ENCODE measurements at regions not wholly inside any gene's neighbourhood (a gene's known extent, or its start where the extent isn't known, plus 50 kb on each side); places are given as distances from the start of the nearest gene placed in this dataset.

GRCh38 chr5:38119836-38120235, 138.5 kb upstream of the EGFLAM start:
- Histone ChIP-seq H3K4me1 (ENCODE audit: insufficient read depth, low read length) (no peaks in the 10 kb centered on the region), H3K27ac (ENCODE audit: low read depth, low read length) (no peak overlapping the region), H3K4me3 (ENCODE audit: low read length) (no peak overlapping the region), H3K36me3 (ENCODE audit: insufficient read depth, low read length) (no peaks in the 10 kb centered on the region), H3K9me3 (ENCODE audit: low read length) (no peaks in the 10 kb centered on the region), H3K27me3 (ENCODE audit: insufficient read depth, low read length, poor library complexity, severe bottlenecking) (no peaks in the 10 kb centered on the region)
- peaks cover 0 to 5% (median 0%) of the 10 kb centered on the region in 5 donors for H3K9me3 Mint-ChIP-seq
- no peaks in the 10 kb centered on the region for H3K27me3 Mint-ChIP-seq
- CTCF ChIA-PET, result no interaction called here
- no peaks in the 10 kb centered on the region for H3K36me3 Mint-ChIP-seq
- DNase-seq, result no peak
- no peaks in the 10 kb centered on the region for H3K4me1 Mint-ChIP-seq
- POLR2A ChIA-PET, result no interaction called here
- no peak overlapping the region for H3K4me3 Mint-ChIP-seq
- H3K27ac Mint-ChIP-seq, result no peak overlapping the region

GRCh38 chr5:38117784-38118479, 140.4 kb upstream of the EGFLAM start:
- DNase-seq, result no peak
- Histone ChIP-seq H3K27me3 (ENCODE audit: insufficient read depth, low read length, poor library complexity, severe bottlenecking) (no peaks in the 10 kb centered on the region), H3K4me3 (ENCODE audit: low read length) (no peak overlapping the region), H3K9me3 (ENCODE audit: low read length) (no peaks in the 10 kb centered on the region), H3K4me1 (ENCODE audit: insufficient read depth, low read length) (no peaks in the 10 kb centered on the region), H3K36me3 (ENCODE audit: insufficient read depth, low read length) (no peaks in the 10 kb centered on the region), H3K27ac (ENCODE audit: low read depth, low read length) (no peak overlapping the region)
- no peaks in the 10 kb centered on the region for H3K27me3 Mint-ChIP-seq
- CTCF ChIA-PET, result no interaction called here
- H3K9me3 Mint-ChIP-seq, result peaks cover 0 to 3% (median 0%) of the 10 kb centered on the region in 5 donors
- no peak overlapping the region for H3K27ac Mint-ChIP-seq
- POLR2A ChIA-PET, result no interaction called here
- no peaks in the 10 kb centered on the region for H3K36me3 Mint-ChIP-seq
- H3K4me3 Mint-ChIP-seq, result no peak overlapping the region
- no peaks in the 10 kb centered on the region for H3K4me1 Mint-ChIP-seq

- Mint-ChIP-seq H3K9me3 (peaks cover 0 to 3% (median 2%) of the 10 kb centered on the region in 5 donors), H3K4me1 (no peaks in the 10 kb centered on the region), H3K4me3 (no peak overlapping the region), H3K27me3 (no peaks in the 10 kb centered on the region), H3K36me3 (no peaks in the 10 kb centered on the region), H3K27ac (no peak overlapping the region)
- H3K36me3 ChIP-seq (ENCODE audit: insufficient read depth, low read length), result no peaks in the 10 kb centered on the region
- no peak for DNase-seq
- POLR2A ChIA-PET, result no interaction called here
- no peaks in the 10 kb centered on the region for H3K9me3 ChIP-seq (ENCODE audit: low read length)
- no peak overlapping the region for H3K27ac ChIP-seq (ENCODE audit: low read depth, low read length)
- no peak overlapping the region for H3K4me3 ChIP-seq (ENCODE audit: low read length)
- no peaks in the 10 kb centered on the region for H3K4me1 ChIP-seq (ENCODE audit: insufficient read depth, low read length)
- no peaks in the 10 kb centered on the region for H3K27me3 ChIP-seq (ENCODE audit: insufficient read depth, low read length, poor library complexity, severe bottlenecking)
- CTCF ChIA-PET, result no interaction called here
These were observed 143.0 kb upstream of the EGFLAM start for GRCh38 chr5:38115318-38115827.

- CTCF ChIA-PET, result no interaction called here
These were observed 144.5 kb upstream of the EGFLAM start for GRCh38 chr5:38113880-38114279.

GRCh38 chr5:38113456-38113855, 144.9 kb upstream of the EGFLAM start:
- H3K9me3 Mint-ChIP-seq, result peaks cover 0 to 2% (median 0%) of the 10 kb centered on the region in 5 donors
- H3K36me3 Mint-ChIP-seq, result no peaks in the 10 kb centered on the region
- no peaks in the 10 kb centered on the region for H3K9me3 ChIP-seq (ENCODE audit: low read length)
- H3K27me3 Mint-ChIP-seq, result no peaks in the 10 kb centered on the region
- ChIA-PET POLR2A (no interaction called here), CTCF (no interaction called here)
- no peak overlapping the region for H3K27ac Mint-ChIP-seq
- no peak overlapping the region for H3K27ac ChIP-seq (ENCODE audit: low read depth, low read length)
- no peaks in the 10 kb centered on the region for H3K36me3 ChIP-seq (ENCODE audit: insufficient read depth, low read length)
- no peaks in the 10 kb centered on the region for H3K4me1 ChIP-seq (ENCODE audit: insufficient read depth, low read length)
- no peak overlapping the region for H3K4me3 Mint-ChIP-seq
- no peaks in the 10 kb centered on the region for H3K4me1 Mint-ChIP-seq
- DNase-seq, result no peak
- H3K27me3 ChIP-seq (ENCODE audit: insufficient read depth, low read length, poor library complexity, severe bottlenecking), result no peaks in the 10 kb centered on the region
- H3K4me3 ChIP-seq (ENCODE audit: low read length), result no peak overlapping the region

More at GRCh38 chr5:38113880-38114279, 144.5 kb upstream of the EGFLAM start:
- no peaks in the 10 kb centered on the region for H3K27me3 ChIP-seq (ENCODE audit: insufficient read depth, low read length, poor library complexity, severe bottlenecking)
- no peaks in the 10 kb centered on the region for H3K4me1 ChIP-seq (ENCODE audit: insufficient read depth, low read length)
- DNase-seq, result no peak
- no peak overlapping the region for H3K27ac ChIP-seq (ENCODE audit: low read depth, low read length)
- no peaks in the 10 kb centered on the region for H3K4me1 Mint-ChIP-seq
- H3K9me3 Mint-ChIP-seq, result peaks cover 0 to 2% (median 0%) of the 10 kb centered on the region in 5 donors
- no peak overlapping the region for H3K4me3 Mint-ChIP-seq
- no peaks in the 10 kb centered on the region for H3K27me3 Mint-ChIP-seq
- no peak overlapping the region for H3K27ac Mint-ChIP-seq
- H3K4me3 ChIP-seq (ENCODE audit: low read length), result no peak overlapping the region
- no peaks in the 10 kb centered on the region for H3K36me3 ChIP-seq (ENCODE audit: insufficient read depth, low read length)
- POLR2A ChIA-PET, result no interaction called here
- H3K9me3 ChIP-seq (ENCODE audit: low read length), result no peaks in the 10 kb centered on the region
- no peaks in the 10 kb centered on the region for H3K36me3 Mint-ChIP-seq

- ChIA-PET CTCF (no interaction called here), POLR2A (no interaction called here)
- Mint-ChIP-seq H3K36me3 (no peaks in the 10 kb centered on the region), H3K9me3 (peaks cover 0 to 3% (median 2%) of the 10 kb centered on the region in 5 donors), H3K4me3 (no peak overlapping the region), H3K27ac (no peak overlapping the region), H3K27me3 (no peaks in the 10 kb centered on the region), H3K4me1 (no peaks in the 10 kb centered on the region)
- no peak for DNase-seq
- Histone ChIP-seq H3K4me3 (ENCODE audit: low read length) (no peak overlapping the region), H3K27me3 (ENCODE audit: insufficient read depth, low read length, poor library complexity, severe bottlenecking) (no peaks in the 10 kb centered on the region), H3K27ac (ENCODE audit: low read depth, low read length) (no peak overlapping the region), H3K4me1 (ENCODE audit: insufficient read depth, low read length) (no peaks in the 10 kb centered on the region), H3K36me3 (ENCODE audit: insufficient read depth, low read length) (no peaks in the 10 kb centered on the region), H3K9me3 (ENCODE audit: low read length) (no peaks in the 10 kb centered on the region)
These were observed 145.4 kb upstream of the EGFLAM start for GRCh38 chr5:38112938-38113337.

- H3K4me3 ChIP-seq (ENCODE audit: low read length), result no peak overlapping the region
- ChIA-PET POLR2A (no interaction called here), CTCF (no interaction called here)
- Mint-ChIP-seq H3K4me3 (no peak overlapping the region), H3K27ac (no peak overlapping the region), H3K4me1 (no peaks in the 10 kb centered on the region), H3K36me3 (no peaks in the 10 kb centered on the region), H3K27me3 (no peaks in the 10 kb centered on the region), H3K9me3 (peaks cover 0 to 3% (median 2%) of the 10 kb centered on the region in 5 donors)
- no peaks in the 10 kb centered on the region for H3K36me3 ChIP-seq (ENCODE audit: insufficient read depth, low read length)
- DNase-seq, result no peak
- no peak overlapping the region for H3K27ac ChIP-seq (ENCODE audit: low read depth, low read length)
- no peaks in the 10 kb centered on the region for H3K9me3 ChIP-seq (ENCODE audit: low read length)
- H3K4me1 ChIP-seq (ENCODE audit: insufficient read depth, low read length), result no peaks in the 10 kb centered on the region
- H3K27me3 ChIP-seq (ENCODE audit: insufficient read depth, low read length, poor library complexity, severe bottlenecking), result no peaks in the 10 kb centered on the region
These were observed 148.2 kb upstream of the EGFLAM start for GRCh38 chr5:38110130-38110529.

- H3K27ac Mint-ChIP-seq, result no peak overlapping the region
- no peak for DNase-seq
- no peaks in the 10 kb centered on the region for H3K36me3 Mint-ChIP-seq
- ChIA-PET POLR2A (no interaction called here), CTCF (no interaction called here)
- H3K4me1 Mint-ChIP-seq, result no peaks in the 10 kb centered on the region
- Histone ChIP-seq H3K27ac (ENCODE audit: low read depth, low read length) (no peak overlapping the region), H3K9me3 (ENCODE audit: low read length) (no peaks in the 10 kb centered on the region), H3K4me1 (ENCODE audit: insufficient read depth, low read length) (no peaks in the 10 kb centered on the region), H3K4me3 (ENCODE audit: low read length) (no peak overlapping the region), H3K36me3 (ENCODE audit: insufficient read depth, low read length) (no peaks in the 10 kb centered on the region), H3K27me3 (ENCODE audit: insufficient read depth, low read length, poor library complexity, severe bottlenecking) (no peaks in the 10 kb centered on the region)
- peaks cover 0 to 4% (median 0%) of the 10 kb centered on the region in 5 donors for H3K9me3 Mint-ChIP-seq
- H3K27me3 Mint-ChIP-seq, result no peaks in the 10 kb centered on the region
- no peak overlapping the region for H3K4me3 Mint-ChIP-seq
These were observed 151.3 kb upstream of the EGFLAM start for GRCh38 chr5:38107096-38107495.

Data from CD8-positive, alpha-beta memory T cell (primary cell).